Loucy (cell line): ENCODE measurements at regions not wholly inside any gene's neighbourhood (a gene's known extent, or its start where the extent isn't known, plus 50 kb on each side); places are given as distances from the start of the nearest gene placed in this dataset.

Experiments used
- H2AFZ ChIP-seq: fragments of 200-600 bp; sonication (generic); 2 replicates; pipeline ENCODE4 v1.6.0; 2016; ENCODE audit warnings: antibody characterized with exemption, mild to moderate bottlenecking, low read length, moderate library complexity
- H3F3A ChIP-seq: fragments of 200-600 bp; 2 replicates; pipeline ENCODE4 v1.6.0; 2016; ENCODE audit warnings: antibody characterized with exemption, low read depth, mild to moderate bottlenecking
- H3K27me3 ChIP-seq: fragments of 200-600 bp; sonication (generic); 2 replicates; pipeline ENCODE4 v1.6.1; 2014; ENCODE audit warnings: low read length, mild to moderate bottlenecking; ENCODE audit not compliant: insufficient read depth, poor library complexity, severe bottlenecking
- H3K36me3 ChIP-seq: fragments of 200-600 bp; sonication (generic); 2 replicates; pipeline ENCODE4 v1.6.1; 2016; ENCODE audit warnings: low read length; ENCODE audit not compliant: insufficient read depth
- H3K4me1 ChIP-seq: fragments of 200-600 bp; sonication (generic); 2 replicates; pipeline ENCODE4 v1.5.1; 2014; ENCODE audit warnings: low read length, mild to moderate bottlenecking; ENCODE audit not compliant: insufficient read depth, poor library complexity, severe bottlenecking
- H3K4me2 ChIP-seq: fragments of 200-600 bp; sonication (generic); 2 replicates; pipeline ENCODE4 v1.6.0; 2014; ENCODE audit warnings: antibody characterized with exemption, low read length, low read depth, mild to moderate bottlenecking; ENCODE audit not compliant: poor library complexity, severe bottlenecking
- H3K4me3 ChIP-seq: fragments of 200-600 bp; sonication (generic); 2 replicates; pipeline ENCODE4 v1.5.1; 2014; ENCODE audit warnings: low read length, mild to moderate bottlenecking, mixed read lengths; ENCODE audit not compliant: poor library complexity, severe bottlenecking
- H3K79me2 ChIP-seq: fragments of 200-600 bp; sonication (generic); 2 replicates; pipeline ENCODE4 v1.6.1; 2014; ENCODE audit warnings: low read length; ENCODE audit not compliant: insufficient read depth
- H3K9ac ChIP-seq: fragments of 200-600 bp; sonication (generic); 2 replicates; pipeline ENCODE4 v1.6.0; 2014; ENCODE audit warnings: mild to moderate bottlenecking, low read depth, low read length, moderate library complexity; ENCODE audit not compliant: poor library complexity, severe bottlenecking
- H3K9me2 ChIP-seq: fragments of 200-600 bp; sonication (generic); replicated peaks from 2 replicates; pipeline ENCODE4 v1.6.1; 2016; ENCODE audit warnings: low read depth, low read length, mixed read lengths
- H3K9me3 ChIP-seq: fragments of 200-600 bp; sonication (generic); 2 replicates; pipeline ENCODE4 v1.6.1; 2014; ENCODE audit warnings: mild to moderate bottlenecking, antibody characterized with exemption, low read length, low read depth; ENCODE audit not compliant: insufficient read depth
- H4K20me1 ChIP-seq: fragments of 200-600 bp; sonication (generic); 2 replicates; pipeline ENCODE4 v1.6.0; 2014; ENCODE audit warnings: antibody characterized with exemption, low read length, mild to moderate bottlenecking; ENCODE audit not compliant: insufficient read depth, poor library complexity, severe bottlenecking
- CTCF ChIP-seq: fragments of 200-600 bp; sonication (generic); conservative IDR thresholded peaks from 2 replicates; pipeline ENCODE4 v1.5.1; 2014; ENCODE audit warnings: mild to moderate bottlenecking, antibody characterized with exemption, low read length
- EZH2phosphoT487 ChIP-seq: fragments of 200-600 bp; IDR thresholded peaks from 2 replicates; pipeline ENCODE4 v1.6.1; 2018; ENCODE audit warnings: antibody characterized with exemption, mild to moderate bottlenecking, moderate library complexity, borderline replicate concordance

- Histone ChIP-seq H4K20me1 (no peaks in the 10 kb centered on the region), H3K9me2 (no peaks in the 10 kb centered on the region), H3K4me1 (no peaks in the 10 kb centered on the region), H3K4me3 (no peak overlapping the region), H3K4me2 (no peak overlapping the region), H3K9me3 (no peaks in the 10 kb centered on the region), H3K36me3 (no peaks in the 10 kb centered on the region), H3K79me2 (no peaks in the 10 kb centered on the region), H2AFZ (no peak overlapping the region), H3F3A (no peaks in the 10 kb centered on the region), H3K27me3 (no peaks in the 10 kb centered on the region), H3K9ac (no peak overlapping the region)
- no peak for TF ChIP-seq CTCF
- no peak for TF ChIP-seq EZH2phosphoT487
Observed at GRCh38 chr16:82470016-82470415, 156.8 kb upstream of the CDH13 start.

GRCh38 chr16:82464187-82464586 lies 162.6 kb upstream of the CDH13 start:
- Histone ChIP-seq H3K9me3 (no peaks in the 10 kb centered on the region), H3K79me2 (no peaks in the 10 kb centered on the region), H2AFZ (no peak overlapping the region), H3K4me2 (no peak overlapping the region), H3K4me3 (no peak overlapping the region), H3K27me3 (no peaks in the 10 kb centered on the region), H3K4me1 (no peaks in the 10 kb centered on the region), H3K9me2 (no peaks in the 10 kb centered on the region), H4K20me1 (no peaks in the 10 kb centered on the region), H3K9ac (no peak overlapping the region), H3K36me3 (no peaks in the 10 kb centered on the region), H3F3A (no peaks in the 10 kb centered on the region)
- TF ChIP-seq EZH2phosphoT487 (no peak), CTCF (no peak)

- Histone ChIP-seq H3K4me1 (no peaks in the 10 kb centered on the region), H3K9ac (no peak overlapping the region), H3K4me3 (no peak overlapping the region), H3K9me2 (no peaks in the 10 kb centered on the region), H3F3A (no peaks in the 10 kb centered on the region), H4K20me1 (no peaks in the 10 kb centered on the region), H3K27me3 (no peaks in the 10 kb centered on the region), H3K4me2 (no peak overlapping the region), H2AFZ (no peak overlapping the region), H3K79me2 (no peaks in the 10 kb centered on the region), H3K9me3 (no peaks in the 10 kb centered on the region), H3K36me3 (no peaks in the 10 kb centered on the region)
- TF ChIP-seq EZH2phosphoT487 (no peak), CTCF (no peak)
Observed at GRCh38 chr16:82460766-82461165, 166.0 kb upstream of the CDH13 start.
